Non-pigmented ciliary epithelial cell (primary cell): ENCODE measurements at regions not wholly inside any gene's neighbourhood (a gene's known extent, or its start where the extent isn't known, plus 50 kb on each side); places are given as distances from the start of the nearest gene placed in this dataset.
"Not testable (repeated sequence)": the region's sequence is repeated elsewhere in the genome, so short reads cannot be mapped to it uniquely, and the experiment has no call there.

Source experiments
- DNase-seq: peaks from one replicate; pipeline ENCODE4 v3.0.0-alpha.2; 2010; ENCODE audit warnings: low read depth

DNA sequence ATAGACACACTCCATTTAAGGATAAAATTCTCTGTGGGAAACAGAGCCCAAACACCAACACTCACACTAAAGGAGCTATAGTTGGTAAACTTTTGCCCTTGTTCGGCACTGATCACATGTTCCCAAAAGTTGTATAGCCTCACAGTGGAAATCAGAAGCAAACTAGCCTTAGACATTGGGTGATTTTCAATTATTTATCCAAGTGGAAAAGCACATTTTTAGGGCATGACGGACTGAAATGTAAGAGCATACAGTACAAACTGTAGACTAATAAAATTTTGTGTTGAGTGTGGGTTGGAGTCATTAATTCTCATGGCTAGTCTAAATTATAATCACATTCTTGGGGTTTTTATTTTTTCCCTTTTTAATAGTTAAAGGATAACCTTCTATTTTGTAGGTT is 202.4 kb downstream of the MOXD1 start:
- peak; percentile 51 for DNase-seq

DNA sequence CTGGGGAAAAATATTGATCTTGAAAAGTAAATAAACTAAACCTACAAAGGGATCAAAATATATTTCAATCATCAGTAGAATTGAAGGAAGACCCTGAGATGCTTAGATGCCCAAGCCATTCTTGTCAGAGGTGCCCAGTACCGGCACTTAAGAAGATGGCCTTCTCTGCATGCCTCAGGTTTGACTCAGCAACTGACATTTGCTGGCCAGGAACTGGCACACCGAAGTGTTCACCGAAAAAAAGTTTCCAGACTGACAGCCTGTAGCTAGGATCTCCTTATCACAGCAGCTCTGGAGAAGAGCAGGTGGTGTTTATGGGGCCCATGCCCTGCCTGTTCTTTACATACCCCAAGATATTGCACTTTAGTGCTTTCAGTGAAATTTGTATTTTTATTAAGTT is 203.2 kb downstream of the MOXD1 start:
- no peak for DNase-seq

DNA sequence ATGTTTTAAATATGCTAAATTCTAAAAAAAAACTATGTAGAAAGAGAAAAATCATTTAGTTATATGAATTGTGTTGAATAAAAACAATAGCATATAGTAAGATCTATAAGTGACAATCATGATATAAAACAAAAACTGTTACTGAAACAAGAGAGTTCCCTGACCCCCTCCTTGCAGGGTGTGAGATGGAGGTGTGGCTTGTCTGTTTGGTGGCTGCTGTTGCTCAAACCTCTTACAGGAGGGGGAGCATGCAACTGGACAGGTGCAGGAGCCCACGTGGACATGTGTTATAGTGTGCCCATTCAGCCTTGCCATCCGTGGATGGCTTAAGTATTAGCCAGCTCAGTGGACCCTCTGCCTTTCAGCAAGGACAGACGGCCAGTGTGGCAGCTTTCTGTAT is 206.7 kb downstream of the MOXD1 start:
- DNase-seq: no peak

DNA sequence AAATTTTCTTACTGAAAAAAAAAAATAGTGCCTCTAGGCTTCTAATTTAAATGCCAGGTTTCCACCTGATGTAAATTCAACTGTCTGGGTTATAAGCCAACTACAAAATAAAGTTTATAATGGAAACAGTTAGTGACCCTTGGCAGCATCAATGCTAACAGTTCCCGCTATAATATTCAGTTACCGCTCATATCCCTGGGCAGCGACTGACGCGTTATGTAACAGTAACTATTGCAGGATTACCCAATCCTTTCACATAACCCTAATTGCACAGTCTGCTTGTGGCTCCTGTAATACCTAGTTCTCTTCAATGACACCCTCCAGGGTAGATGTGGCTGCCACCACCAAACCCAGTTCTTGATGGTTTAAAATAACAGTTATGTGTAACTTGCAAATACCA is 208.6 kb downstream of the MOXD1 start:
- no peak for DNase-seq

DNA sequence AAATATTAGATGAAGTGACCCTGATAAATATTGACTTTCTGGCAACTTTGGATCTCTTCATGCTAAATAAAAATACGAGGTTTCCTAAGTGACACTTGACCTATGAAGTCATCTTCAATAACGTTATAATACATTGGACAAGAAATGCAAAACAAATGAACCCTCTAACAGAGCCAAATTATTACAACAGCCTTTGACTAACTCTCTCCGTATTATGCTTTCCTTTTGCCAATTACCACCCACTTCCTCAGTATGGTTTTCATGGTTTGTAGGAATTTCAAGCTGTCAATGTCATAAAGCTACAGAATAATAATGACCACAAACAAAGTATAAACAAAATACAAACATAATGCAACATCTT is 210.5 kb downstream of the MOXD1 start:
- no peak for DNase-seq

DNA sequence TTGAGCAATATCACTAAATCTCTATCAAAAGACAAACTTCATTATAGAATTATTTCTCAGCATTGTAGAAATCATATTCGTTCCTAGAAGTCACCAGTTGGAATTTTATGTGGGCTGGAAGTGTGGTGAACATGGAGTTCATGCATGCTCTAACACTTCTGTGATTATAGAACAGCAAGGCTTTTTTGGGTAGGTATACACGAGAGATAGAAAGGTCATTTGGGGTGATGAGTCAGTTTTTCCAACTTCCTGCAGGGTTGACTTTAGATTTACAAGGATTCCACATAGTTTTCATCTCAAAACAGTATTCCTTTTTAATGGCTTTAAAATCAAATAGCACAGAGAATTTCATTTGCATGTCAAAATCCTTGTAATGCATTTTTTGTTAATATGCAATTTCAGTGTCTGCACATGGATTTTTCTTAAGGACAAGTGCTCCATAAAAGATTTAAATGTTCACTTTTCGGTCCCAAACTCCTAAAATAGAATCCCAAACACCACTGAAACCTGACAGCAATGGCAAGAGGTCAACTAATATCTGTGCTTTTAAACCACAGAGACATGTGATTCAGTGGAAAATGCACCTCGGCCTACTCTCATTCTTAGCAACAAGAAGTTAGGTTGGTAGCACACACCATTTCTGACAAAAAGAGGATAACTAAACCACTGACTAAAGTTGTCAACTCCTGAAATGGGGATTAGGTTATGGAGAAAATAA is 211.0 kb downstream of the MOXD1 start:
- DNase-seq: no peak

DNA sequence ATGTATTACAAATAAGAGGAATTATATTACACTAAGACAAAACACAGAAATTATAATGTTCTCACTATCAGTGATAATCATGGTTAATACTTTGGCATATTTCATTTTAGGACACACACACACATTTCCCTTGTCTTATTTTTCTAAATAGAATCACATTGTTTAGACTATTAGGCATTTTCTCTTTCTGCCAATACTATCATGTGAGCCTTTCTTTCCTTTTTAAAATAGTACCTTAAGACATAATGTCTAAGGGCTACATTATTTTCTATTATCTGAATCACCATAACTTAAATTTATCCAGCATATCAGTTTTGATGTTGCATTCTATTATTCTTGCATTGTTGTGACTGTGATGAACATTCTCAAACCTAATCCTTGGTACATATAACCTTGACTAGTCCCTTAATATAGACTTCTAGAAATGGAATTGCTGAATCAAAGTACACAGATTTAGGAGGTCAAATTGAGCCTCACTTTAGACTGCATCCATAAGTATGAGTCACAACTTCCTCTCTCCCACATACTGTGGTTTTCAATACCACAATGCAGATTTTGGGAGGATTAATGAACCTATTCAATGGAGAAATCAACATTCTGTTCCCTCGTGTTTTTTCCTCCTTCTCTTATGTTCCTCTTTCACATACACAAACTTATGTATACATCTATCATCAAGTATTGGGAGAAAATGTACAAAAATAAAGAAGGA is 212.6 kb downstream of the MOXD1 start:
- DNase-seq: no peak

DNA sequence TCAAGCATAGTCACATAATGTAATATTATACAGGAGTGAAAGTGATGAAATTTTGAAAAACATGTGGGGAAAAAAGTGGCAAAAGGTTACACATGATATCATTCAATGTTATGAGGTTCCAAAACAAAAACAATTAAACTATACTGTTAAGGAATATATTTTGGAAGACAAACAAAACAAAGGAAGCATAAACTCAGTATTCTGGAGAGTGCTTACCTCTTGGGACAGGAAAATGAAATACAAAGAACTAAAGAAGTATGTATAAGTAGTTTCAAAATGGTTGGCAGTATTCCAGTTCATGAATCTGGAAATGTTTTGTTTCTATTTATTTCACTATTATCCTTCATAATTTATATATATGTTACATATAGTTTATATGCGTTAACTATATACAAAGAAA is 213.5 kb downstream of the MOXD1 start:
- no peak for DNase-seq

DNA sequence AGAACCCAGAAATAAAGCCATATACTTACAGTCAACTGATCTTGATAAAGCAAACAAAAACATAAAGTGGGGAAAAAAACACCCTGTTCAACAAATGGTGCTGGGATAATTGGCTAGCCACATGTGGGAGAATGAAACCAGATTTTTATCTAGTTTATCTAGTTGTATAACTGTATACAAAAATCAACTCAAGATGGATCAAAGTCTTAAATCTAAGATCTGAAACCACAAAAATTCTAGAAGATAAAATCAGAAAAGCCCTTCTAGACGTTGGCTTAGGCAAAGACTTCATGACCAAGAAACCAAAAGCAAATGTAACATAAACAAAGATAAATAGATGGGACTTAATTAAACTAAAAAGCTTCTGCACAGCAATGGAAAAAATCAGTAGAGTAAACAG is 216.3 kb downstream of the MOXD1 start:
- DNase-seq: not testable (repeated sequence)

DNA sequence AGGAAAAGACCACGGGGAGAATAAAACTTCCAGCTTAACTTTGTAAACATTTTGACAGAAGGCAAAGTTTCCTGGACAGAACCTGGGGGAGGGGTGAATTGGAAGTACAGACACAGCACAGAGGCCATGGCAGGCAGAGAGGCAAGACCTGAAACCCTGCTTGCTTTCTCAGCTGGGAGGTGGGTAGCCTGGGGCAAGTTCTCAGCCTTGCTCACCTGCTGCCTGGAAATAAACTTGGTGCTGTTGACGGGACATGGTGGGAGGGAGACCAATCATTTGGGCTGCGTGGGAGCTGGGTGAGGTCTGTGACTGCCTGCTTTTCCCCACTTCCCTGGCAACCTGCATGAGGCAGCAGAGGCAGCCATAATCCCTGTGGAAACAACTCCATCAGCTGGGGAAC is 221.3 kb downstream of the MOXD1 start:
- DNase-seq: no peak

DNA sequence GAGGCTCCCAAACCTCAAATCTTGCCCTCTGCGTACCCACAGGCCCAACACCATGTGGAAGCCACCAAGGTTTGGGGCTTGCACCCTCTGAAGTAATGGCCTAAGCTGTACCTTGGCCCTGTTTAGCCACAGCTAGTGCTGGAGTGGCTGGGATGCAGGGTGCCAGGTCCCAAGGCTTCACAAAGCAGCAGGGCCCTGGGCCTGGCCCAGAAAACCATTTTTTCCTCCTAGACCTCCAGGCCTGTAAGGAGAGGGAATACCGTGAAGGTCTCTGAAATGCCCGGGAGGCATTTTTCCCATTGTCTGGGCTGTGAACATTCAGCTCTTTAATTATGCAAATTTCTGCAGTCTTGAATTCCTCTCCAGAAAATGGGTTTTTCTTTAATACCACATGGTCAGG is 223.7 kb upstream of the CCN2 start:
- DNase-seq: no peak

DNA sequence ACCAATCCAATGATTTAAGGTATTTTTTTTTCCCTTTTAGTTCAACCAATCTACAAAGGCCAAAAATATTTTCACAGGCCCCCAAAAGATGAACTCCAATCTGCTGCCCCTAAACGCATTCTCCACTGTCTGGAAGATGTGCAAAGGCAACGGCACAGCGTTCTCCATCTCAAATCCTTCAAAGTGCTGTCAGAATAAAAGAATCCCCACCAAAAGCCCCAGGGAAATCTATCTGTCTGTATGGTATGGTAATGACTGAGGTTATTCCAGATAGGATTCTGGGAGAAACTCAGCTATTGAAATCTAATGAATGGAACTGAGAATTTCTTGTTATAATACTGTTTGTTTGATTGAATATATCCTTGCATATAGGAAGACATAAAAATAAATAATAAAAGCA is 217.8 kb upstream of the CCN2 start:
- no peak for DNase-seq

DNA sequence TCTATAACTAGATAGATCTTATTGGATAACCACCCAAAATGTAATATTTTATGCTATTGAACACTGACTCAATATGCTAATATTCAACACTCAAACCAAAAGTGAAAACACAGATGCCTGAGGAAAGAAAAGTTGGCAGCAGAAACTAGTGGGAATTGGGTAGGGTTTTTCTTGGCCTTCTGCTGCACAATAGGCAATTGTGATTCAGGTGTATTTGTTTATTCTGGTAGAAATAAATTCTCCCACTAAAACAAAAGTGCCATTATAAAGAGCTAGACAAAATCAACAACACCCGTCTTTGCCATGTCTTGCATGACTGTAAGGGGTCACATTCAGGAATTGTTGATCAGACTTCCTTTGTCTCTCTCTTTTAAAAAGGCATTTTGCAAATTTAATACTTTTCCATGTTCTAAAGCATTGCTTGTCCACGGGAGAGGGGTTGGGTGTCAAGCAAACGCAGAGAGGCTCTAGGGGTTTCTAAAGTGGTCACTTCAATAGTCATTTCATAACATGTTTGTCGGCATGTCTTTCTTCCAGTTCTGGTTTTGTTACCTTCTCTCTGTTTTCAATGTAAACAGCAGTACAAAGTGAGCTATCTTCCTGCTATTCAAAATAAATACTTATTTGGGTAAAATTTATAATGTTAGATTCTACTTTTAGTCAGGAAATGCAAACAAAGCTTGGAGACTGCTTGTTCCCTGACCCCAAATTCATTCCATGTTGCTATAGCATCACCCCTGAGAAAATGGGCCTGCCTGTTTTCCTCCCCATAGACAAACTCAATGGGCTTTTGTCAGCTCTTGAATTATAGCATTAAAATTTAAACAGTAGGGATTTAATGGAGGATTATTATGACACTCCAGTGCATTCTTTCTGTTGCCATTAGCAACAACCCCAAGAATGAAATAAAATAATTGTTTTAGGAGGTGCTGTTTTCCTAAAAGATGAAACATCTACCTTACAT is 217.0 kb upstream of the CCN2 start:
- no peak for DNase-seq

DNA sequence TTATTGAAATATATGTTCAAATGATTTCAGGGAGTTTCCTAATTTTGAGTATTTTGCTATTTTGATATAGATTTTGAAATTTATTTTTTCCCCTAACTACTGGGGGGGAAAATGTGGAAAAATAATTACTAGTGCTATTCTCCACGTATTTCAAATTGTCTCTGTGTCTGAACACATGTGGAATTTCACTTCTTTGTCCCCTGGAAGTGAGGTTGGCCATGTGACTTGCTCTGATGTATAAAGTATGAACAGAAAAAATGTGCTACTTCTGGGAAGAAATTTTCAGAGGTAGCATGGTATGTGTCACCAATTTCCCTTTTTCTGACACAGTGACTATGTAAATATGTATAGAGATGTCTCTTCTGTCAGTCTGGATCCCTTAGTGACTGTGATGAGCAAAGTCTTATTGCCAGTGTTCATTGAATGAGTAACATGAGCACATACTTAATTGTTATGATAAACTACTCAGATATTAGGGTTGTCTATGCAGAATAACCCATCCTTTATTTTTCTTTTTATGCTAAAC is 215.4 kb upstream of the CCN2 start:
- DNase-seq: no peak

DNA sequence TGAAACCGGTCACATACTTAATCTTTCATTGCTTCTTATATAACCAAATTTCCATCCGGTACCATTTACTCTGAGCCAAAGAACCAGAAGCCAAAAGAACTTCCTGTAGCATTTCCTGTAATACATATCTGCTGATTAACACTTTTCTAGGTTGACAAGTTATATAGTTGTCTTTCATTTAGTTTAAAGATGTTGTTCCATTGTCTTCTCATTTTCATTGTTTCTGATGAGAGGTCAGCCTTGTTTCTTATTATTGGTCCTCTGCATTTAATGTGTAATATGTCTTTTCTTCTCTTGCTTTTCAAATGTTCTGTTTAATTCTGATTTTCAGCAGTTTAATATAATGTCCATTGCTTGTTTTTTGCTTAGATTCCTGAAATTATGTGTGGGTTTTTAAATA is 214.5 kb upstream of the CCN2 start:
- no peak for DNase-seq

DNA sequence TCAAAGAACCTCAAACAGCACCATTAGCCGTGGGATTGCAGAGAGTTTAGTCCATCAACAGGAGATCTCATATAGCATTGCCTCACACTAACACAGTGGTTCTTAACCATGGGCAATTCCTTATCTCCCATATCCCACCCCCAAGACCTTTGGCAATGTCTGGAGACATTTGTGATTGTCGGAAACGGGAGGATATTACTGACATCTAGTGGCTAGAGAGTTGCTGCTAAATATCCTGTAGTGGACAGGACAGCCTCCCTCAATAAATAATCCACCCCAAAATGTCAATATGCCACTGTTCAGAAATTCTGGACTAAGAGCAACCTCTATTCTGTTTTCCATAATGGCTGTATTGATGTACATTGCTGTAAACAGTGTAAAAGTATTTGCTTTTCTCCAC is 210.1 kb upstream of the CCN2 start:
- peak; percentile 34 for DNase-seq

DNA sequence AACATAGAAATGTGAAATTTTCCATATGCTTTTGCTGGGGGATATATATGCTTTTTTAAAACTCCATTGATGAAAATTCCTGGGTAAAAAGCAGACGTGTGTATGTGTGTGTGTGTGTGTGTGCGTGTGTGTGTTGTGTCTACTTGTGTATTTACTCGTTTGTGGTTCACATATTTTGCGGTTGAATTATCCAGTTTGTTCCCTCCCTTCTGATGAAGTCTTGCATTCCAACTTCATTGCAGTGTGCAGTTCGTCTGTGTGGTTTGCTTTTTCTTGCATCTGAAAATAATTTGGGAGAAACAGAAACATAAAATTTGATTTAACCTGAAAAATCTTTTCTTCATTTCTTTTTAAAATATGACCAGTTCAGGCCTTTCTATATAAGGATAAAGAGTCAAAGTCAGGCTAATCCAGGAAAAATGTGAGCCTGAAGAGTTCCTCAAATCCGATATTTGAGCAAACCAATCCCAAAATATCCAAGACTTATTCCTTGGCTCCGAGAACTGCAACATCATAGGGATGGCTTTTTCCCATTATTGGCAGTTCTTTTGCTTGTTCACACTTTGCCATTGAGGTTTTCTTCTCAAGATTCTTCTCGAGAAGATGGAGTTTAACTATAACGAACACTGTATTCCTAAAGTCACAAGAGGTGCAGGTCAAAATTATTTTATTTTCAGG is 202.2 kb upstream of the CCN2 start:
- peak; percentile 93 for DNase-seq

DNA sequence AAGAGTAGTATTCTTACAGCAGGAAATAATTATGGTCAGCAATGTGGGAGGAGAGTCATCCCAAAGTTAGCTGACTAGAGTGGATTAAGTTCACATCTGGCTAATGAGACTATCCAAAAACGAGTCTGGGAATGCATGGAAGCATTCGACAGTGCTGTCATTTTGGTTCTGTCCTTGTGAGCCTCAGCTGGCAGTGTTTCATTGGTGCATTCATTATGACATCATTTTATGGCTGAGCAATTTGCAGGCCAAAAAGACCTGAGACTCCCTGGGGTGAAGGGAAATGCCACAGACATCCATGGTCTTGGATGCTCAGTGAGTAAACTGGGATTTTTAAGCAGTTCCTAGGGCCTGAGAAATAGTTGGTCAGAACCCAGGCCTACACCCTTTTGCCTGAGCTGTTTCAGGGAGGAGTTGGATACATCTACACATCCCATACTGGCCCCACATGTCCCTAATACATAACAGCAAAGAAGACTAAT is 196.4 kb upstream of the CCN2 start:
- DNase-seq: peak; percentile 85

DNA sequence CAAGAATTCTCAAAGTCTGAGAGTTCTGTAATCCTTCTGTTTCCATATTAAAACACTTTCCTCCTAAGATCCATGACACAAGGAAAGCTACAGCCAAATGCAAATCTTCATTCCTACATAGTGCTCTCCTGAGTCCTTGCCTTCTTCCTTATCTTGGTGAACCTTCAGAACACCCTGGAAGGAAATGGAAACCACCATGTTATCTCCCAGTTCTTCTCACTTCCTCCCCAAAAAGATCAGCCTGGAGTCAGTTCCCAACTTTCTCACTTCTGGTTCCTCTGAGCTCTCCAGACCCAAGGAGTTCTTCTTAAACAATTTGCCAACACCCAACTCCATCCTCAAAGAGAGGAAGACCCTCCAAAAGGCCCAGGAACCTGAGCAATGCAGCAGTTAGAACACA is 193.3 kb upstream of the CCN2 start:
- DNase-seq: no peak

DNA sequence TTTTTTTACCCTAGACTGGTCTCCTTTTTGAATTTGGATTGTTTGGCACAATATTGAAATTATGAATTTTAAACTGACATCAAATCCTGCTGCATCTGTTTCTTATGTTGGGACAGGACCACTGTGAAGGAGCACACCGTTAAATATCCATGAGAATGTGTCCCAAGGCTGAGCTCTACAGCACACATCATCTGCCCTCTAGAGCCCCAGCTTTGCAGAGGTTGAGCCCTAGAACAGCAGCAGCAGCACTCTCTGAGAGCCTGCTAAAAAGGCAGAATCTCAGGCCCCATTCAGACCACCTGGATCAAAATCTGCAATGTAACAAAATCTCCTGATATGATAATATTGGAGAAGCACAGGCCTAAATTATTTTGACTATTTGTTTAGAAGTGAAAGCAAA is 192.1 kb upstream of the CCN2 start:
- no peak for DNase-seq

DNA sequence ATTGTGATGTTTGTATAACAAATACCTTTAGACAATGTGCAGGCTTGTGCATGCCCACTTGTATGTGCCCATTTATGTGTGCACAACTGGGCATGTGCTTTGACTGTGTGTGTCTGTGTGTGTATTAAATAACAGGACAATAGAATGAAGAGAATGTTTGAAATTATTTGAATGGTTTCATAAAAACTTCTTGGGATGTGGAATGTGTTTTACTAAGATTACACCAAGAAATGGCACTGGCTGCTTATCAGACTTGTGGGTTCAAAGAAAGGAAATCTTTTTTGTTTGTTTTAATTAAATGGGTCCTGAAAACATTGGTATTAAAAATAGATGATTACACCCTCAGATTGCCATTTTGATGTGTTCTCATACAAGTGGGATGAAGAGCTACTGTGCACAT is 191.6 kb upstream of the CCN2 start:
- DNase-seq: peak; percentile 26

DNA sequence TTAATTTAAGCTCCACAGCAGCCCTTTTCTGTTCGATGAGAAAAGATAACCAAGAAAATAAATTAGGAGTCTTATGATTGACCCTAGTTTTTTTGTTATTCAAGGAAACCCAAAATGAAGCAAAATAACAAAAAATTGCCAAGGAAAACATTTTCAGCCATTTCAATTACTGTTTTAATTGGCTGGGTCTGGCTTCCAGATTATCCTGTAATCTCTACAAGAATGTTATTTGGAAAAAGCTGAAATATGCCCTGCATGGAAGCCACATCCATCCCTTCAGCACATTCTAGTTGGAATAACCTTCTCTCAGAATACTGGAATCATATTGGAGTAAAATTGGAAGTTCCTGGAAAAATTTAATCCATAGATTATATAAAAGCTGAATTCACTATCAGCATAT is 191.1 kb upstream of the CCN2 start:
- no peak for DNase-seq
